ENCODE measurements at regions not wholly inside any gene's neighbourhood (a gene's known extent, or its start where the extent isn't known, plus 50 kb on each side); places are given as distances from the start of the nearest gene placed in this dataset.

GRCh38 chr6:126143761-126144251 is 157.5 kb downstream of the TRMT11 start:
- no peak for DNase-seq (ENCODE audit: low read depth)
- no peak overlapping the region for H3K4me3 ChIP-seq (ENCODE audit: low read depth, low read length)

GRCh38 chr6:126145351-126145750 is 159.0 kb downstream of the TRMT11 start:
- DNase-seq (ENCODE audit: low read depth), result no peak
- H3K4me3 ChIP-seq (ENCODE audit: low read depth, low read length), result no peak overlapping the region

- DNase-seq (ENCODE audit: low read depth), result no peak
- no peak overlapping the region for H3K4me3 ChIP-seq (ENCODE audit: low read depth, low read length)
Measured at GRCh38 chr6:126147291-126147815, 161.0 kb downstream of the TRMT11 start.

- H3K4me3 ChIP-seq (ENCODE audit: low read depth, low read length), result no peak overlapping the region
- no peak for DNase-seq (ENCODE audit: low read depth)
Measured at GRCh38 chr6:126148853-126149252, 162.5 kb downstream of the TRMT11 start.

- no peak for DNase-seq (ENCODE audit: low read depth)
- no peak overlapping the region for H3K4me3 ChIP-seq (ENCODE audit: low read depth, low read length)
Measured at GRCh38 chr6:126152372-126152745, 166.0 kb downstream of the TRMT11 start.

- no peak overlapping the region for H3K4me3 ChIP-seq (ENCODE audit: low read depth, low read length)
- no peak for DNase-seq (ENCODE audit: low read depth)
Measured at GRCh38 chr6:126153661-126154060, 167.3 kb downstream of the TRMT11 start.

- no peak overlapping the region for H3K4me3 ChIP-seq (ENCODE audit: low read depth, low read length)
- no peak for DNase-seq (ENCODE audit: low read depth)
Measured at GRCh38 chr6:126156973-126157372, 170.6 kb downstream of the TRMT11 start.

GRCh38 chr6:126167726-126168125 is 172.2 kb upstream of the CENPW start:
- H3K4me3 ChIP-seq (ENCODE audit: low read depth, low read length), result no peak overlapping the region
- no peak for DNase-seq (ENCODE audit: low read depth)

GRCh38 chr6:126170433-126170832 is 169.5 kb upstream of the CENPW start:
- DNase-seq (ENCODE audit: low read depth), result no peak
- no peak overlapping the region for H3K4me3 ChIP-seq (ENCODE audit: low read depth, low read length)

GRCh38 chr6:126170978-126171382 is 168.9 kb upstream of the CENPW start:
- DNase-seq (ENCODE audit: low read depth), result no peak
- no peak overlapping the region for H3K4me3 ChIP-seq (ENCODE audit: low read depth, low read length)

GRCh38 chr6:126172131-126172530 is 167.8 kb upstream of the CENPW start:
- no peak overlapping the region for H3K4me3 ChIP-seq (ENCODE audit: low read depth, low read length)
- DNase-seq (ENCODE audit: low read depth), result no peak

GRCh38 chr6:126173265-126173664 is 166.7 kb upstream of the CENPW start:
- DNase-seq (ENCODE audit: low read depth), result no peak
- no peak overlapping the region for H3K4me3 ChIP-seq (ENCODE audit: low read depth, low read length)

- H3K4me3 ChIP-seq (ENCODE audit: low read depth, low read length), result no peak overlapping the region
- DNase-seq (ENCODE audit: low read depth), result no peak
Measured at GRCh38 chr6:126174697-126175096, 165.2 kb upstream of the CENPW start.

GRCh38 chr6:126175251-126175650 is 164.7 kb upstream of the CENPW start:
- no peak for DNase-seq (ENCODE audit: low read depth)
- no peak overlapping the region for H3K4me3 ChIP-seq (ENCODE audit: low read depth, low read length)

- DNase-seq (ENCODE audit: low read depth), result no peak
Measured at GRCh38 chr6:126176282-126176681, 163.6 kb upstream of the CENPW start.

GRCh38 chr6:126180585-126180984 is 159.3 kb upstream of the CENPW start:
- peak; percentile 97 for DNase-seq (ENCODE audit: low read depth)
- no peak overlapping the region for H3K4me3 ChIP-seq (ENCODE audit: low read depth, low read length)

More at GRCh38 chr6:126176282-126176681, 163.6 kb upstream of the CENPW start:
- no peak overlapping the region for H3K4me3 ChIP-seq (ENCODE audit: low read depth, low read length)

- DNase-seq (ENCODE audit: low read depth), result no peak
- no peak overlapping the region for H3K4me3 ChIP-seq (ENCODE audit: low read depth, low read length)
Measured at GRCh38 chr6:126181173-126181741, 158.7 kb upstream of the CENPW start.

- H3K4me3 ChIP-seq (ENCODE audit: low read depth, low read length), result no peak overlapping the region
Measured at GRCh38 chr6:126181890-126182289, 158.0 kb upstream of the CENPW start.

GRCh38 chr6:126182650-126183311 is 157.1 kb upstream of the CENPW start:
- H3K4me3 ChIP-seq (ENCODE audit: low read depth, low read length), result no peak overlapping the region
- DNase-seq (ENCODE audit: low read depth), result peak; percentile 39

More at GRCh38 chr6:126181890-126182289, 158.0 kb upstream of the CENPW start:
- no peak for DNase-seq (ENCODE audit: low read depth)

GRCh38 chr6:126185774-126186173 is 154.1 kb upstream of the CENPW start:
- DNase-seq (ENCODE audit: low read depth), result no peak
- no peak overlapping the region for H3K4me3 ChIP-seq (ENCODE audit: low read depth, low read length)
